ENCODE measurements at regions not wholly inside any gene's neighbourhood (a gene's known extent, or its start where the extent isn't known, plus 50 kb on each side); places are given as distances from the start of the nearest gene placed in this dataset.

DNA sequence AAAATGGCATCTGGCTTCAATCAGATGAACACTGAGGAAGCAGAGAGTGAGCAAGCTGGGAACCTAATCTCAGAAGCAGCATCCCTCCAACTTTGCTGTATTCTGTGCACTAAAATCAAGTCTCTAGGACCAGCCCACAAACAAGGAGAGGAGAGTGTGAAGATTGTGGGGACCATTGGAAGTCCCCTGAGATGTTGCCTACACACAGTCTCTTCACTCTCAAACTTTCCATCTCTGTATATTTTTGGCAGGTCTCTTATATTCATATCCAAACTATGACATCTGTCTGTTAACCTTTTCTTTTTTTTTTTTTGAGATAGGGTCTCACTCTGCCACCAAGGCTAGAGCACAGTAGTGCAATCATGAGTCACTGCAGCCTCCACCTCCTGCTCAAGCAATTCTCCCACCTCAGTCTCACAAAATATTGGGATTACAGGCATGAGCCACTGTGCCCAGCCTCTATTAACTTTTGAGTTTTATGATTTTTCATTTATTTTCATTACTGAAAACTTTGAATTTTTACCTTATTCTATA, 1096.4 kb downstream of the TBC1D22A start:
- DNase-seq (ENCODE audit: low read depth, low spot score), result no peak

- no peak for DNase-seq (ENCODE audit: low read depth, low spot score)
Observed at GRCh38 chr22:47854680-47855079, 1092.2 kb downstream of the TBC1D22A start.

DNA sequence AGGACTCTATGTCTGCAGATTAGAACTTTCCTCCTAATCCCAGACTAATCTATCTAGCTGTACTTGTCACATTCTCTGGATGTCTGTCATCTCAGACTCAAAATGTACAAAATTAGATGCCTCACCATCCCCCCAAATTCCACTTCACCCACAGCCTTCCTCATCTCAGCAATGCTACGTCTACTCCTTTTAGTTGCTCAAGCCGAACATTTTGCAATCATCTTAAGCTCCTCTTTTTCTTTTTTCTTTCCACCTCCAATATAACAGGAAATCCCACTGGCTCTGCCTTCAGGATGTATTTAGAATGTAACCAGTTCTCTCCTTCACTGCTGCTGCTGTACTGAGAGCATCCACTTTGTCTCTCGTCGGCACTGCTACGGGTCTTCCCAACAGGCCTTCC, 1091.8 kb downstream of the TBC1D22A start:
- DNase-seq (ENCODE audit: low read depth, low spot score), result no peak

GRCh38 chr22:47853750-47854149, 1091.3 kb downstream of the TBC1D22A start:
- no peak for DNase-seq (ENCODE audit: low read depth, low spot score)

GRCh38 chr22:47851586-47851985, 1089.1 kb downstream of the TBC1D22A start:
- no peak for DNase-seq (ENCODE audit: low read depth, low spot score)

DNA sequence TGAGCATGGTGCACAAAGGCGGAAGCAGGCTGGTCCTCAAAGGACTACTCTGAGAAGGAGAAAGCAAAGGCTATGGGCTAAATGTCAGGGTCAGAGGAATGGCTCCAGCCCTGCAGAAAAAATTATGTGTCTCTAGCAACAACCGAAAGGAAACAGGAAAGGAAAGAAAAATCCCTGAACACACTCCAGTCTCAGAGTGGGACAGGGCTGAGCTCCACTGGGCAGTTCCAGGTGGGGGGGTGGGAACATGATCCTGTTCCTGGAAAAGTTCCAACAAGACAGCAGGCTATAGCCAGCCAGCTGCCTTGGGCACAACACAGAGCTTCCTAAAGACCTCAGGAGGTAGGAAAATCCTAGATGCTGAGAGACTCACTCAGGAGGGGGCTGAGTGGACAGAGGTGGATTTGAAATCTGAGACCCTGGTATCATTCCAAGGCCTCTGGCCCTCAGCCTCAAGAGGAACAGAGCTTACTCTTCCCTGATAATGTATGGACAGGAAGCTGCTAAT, 1088.2 kb downstream of the TBC1D22A start:
- DNase-seq (ENCODE audit: low read depth, low spot score), result peak; percentile 9

- DNase-seq (ENCODE audit: low read depth, low spot score), result no peak
Observed at GRCh38 chr22:47849576-47849975, 1087.1 kb downstream of the TBC1D22A start.

GRCh38 chr22:47848184-47848920, 1085.9 kb downstream of the TBC1D22A start:
- DNase-seq (ENCODE audit: low read depth, low spot score), result no peak

DNA sequence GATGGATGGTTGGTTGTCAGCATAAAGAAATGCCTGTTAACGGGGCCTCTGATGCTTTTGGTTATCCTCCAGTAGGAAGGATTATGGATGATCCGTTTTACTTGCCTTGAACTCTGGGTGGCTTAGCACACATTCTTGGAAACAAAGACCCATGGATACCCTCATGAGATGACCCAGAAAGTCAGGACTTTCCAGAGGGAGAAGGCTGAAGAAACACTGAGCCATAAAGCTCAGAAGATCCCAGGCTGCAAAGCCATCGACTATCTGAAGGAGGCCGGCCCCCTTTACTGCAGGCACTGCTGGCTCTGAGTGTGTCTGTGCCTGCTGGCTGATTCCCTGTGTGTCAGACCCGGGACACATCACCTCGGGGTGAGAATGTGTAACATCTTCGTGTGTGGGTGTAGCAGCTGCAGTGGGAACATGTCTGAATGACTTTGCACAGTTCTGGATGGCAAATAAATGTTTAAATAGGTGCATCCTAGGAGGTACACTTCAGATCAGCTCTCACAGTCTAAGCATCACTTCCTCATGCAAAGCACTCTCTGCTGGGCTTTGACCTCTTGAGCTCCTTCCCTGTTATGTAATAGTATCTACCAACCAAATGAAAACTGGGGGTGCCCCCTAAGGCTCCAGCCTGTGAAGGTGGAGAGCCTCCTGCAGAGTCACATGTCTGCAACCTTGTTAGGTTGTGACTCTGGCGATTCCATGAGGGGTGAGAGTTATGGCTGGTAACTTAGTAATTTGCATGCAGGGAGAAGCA, 1084.9 kb downstream of the TBC1D22A start:
- DNase-seq (ENCODE audit: low read depth, low spot score), result no peak

GRCh38 chr22:47846206-47846605, 1083.8 kb downstream of the TBC1D22A start:
- DNase-seq (ENCODE audit: low read depth, low spot score), result no peak

- DNase-seq (ENCODE audit: low read depth, low spot score), result no peak
Observed at GRCh38 chr22:47842119-47842518, 1079.7 kb downstream of the TBC1D22A start.

- no peak for DNase-seq (ENCODE audit: low read depth, low spot score)
Observed at GRCh38 chr22:47841156-47841555, 1078.7 kb downstream of the TBC1D22A start.

DNA sequence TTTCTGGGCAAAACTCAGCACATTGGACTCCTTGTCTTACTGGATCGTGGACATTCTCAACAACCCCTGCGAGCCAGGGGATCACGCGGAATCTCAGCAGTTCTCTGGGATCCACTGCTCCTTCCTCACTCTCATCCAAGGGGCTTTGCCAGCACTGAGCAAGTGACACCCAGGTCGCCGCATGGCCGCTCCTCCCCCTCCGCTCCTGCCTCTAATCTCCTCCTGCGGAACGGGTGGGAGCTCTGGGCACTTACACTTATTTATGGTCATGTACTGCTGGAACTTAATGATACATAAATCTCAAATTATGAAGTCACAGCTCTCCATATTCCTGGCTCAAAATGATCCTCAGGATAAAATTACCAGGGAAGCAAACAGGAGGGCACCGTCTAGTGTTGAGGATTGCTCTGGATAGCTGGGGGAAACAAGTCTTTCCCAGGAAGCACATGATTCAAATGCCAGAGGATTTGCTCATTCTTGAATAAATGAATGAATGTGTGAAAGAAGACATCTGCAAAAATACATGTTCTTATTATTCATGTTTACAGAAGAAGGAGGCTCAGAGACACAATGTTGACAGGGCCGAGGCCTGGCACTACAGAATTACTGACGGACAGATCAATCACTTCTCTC, 1077.3 kb downstream of the TBC1D22A start:
- DNase-seq (ENCODE audit: low read depth, low spot score), result no peak

DNA sequence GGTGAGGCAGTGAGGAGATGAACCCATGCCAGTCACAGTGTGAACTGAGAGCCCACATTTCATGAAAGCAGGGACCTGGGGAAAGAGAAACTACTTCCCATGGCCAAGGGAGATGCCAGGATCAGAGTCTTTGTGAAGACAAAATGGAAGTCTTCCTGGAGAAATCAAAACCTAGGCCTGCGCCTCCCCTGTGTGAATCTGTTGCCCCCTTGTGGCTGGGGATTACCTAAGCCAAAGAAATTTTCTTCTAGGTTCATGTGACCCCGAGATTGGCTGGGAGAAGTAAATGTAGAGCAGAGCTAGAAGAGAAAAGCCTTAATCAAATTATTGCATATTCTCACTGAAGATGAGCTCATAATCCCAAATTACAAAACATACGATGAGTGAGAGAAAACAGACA, 1075.3 kb downstream of the TBC1D22A start:
- no peak for DNase-seq (ENCODE audit: low read depth, low spot score)

DNA sequence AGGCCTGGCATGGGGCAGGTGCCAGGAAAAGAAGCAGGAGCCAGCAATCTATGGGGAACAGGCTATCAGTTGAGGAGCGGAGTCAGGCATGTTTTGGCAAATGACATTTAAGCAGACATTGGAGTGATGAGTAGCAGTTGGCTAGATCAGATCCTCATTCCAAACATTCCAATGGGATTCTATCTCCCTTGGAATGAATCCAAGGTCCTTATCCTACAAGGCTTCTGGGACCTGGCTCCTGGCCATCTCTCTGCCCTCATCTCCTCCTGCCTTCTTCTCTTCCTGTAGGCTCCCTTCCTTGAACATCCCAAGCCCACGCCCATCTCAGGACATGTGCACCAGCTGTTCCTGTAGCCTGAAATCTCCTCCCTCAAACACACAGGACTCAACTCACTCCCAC, 1074.5 kb downstream of the TBC1D22A start:
- DNase-seq (ENCODE audit: low read depth, low spot score), result no peak

- peak; percentile 24 for DNase-seq (ENCODE audit: low read depth, low spot score)
Observed at GRCh38 chr22:47835726-47836125, 1073.3 kb downstream of the TBC1D22A start.

DNA sequence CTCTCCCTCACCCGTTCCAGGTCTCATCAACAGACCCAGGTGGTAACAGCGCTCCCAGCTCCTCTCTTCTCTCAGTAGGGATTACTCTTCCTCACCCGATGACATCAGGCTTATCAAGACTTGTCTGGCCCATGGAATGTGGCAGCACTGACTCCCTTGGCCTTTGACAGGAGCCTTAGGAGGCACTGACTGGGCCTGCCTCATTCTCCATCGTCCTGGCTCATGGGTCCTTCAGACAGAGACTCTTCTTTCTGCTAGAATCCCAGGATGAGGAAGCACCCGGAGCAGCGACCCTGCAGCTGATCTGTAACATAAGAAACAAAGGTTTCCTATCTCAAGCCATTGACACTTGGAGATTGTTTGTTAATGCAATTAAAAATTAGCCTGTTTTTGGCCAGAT, 1063.6 kb downstream of the TBC1D22A start:
- DNase-seq (ENCODE audit: low read depth, low spot score), result no peak

GRCh38 chr22:47822422-47822821, 1060.0 kb downstream of the TBC1D22A start:
- DNase-seq (ENCODE audit: low read depth, low spot score), result no peak

DNA sequence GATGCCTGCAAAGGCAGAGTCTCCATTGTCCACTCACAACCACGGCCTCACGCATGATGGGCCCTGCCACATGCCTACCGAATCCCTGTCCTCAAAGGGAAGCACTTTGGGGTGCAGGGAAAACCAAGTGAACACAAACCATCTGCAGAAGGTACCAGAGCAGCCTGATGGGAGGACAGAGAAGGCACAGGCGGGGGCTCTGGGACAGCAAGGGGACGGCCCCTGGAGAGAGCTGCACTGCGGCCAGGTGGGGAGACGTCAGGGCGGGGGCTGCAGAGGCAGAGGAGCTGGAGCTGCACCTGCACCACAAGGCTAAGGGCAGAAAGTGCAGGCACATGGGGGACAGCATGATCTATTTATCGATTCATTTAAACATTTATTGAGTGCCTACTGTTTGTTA, 1056.0 kb downstream of the TBC1D22A start:
- no peak for DNase-seq (ENCODE audit: low read depth, low spot score)

DNA sequence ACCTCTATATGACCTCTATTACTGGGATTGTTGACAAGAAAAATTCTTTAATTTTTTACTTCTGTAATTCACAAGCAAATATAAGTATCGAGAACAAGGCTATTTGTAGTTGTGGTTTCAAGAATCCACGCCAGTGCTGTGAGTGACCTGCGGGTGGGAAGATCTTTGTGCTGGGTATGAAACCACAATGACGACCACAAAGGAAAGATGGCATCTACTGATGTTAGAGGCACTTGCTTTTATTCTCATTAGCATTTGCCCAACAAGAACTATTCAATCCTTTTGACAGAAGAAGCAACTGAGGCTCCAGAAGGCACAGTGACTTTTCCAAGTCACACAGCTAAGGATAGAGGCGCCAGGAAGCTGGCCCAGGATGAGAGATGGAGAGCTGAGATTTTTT, 1054.9 kb downstream of the TBC1D22A start:
- DNase-seq (ENCODE audit: low read depth, low spot score), result no peak

- no peak for DNase-seq (ENCODE audit: low read depth, low spot score)
Observed at GRCh38 chr22:47816863-47817210, 1054.4 kb downstream of the TBC1D22A start.

DNA sequence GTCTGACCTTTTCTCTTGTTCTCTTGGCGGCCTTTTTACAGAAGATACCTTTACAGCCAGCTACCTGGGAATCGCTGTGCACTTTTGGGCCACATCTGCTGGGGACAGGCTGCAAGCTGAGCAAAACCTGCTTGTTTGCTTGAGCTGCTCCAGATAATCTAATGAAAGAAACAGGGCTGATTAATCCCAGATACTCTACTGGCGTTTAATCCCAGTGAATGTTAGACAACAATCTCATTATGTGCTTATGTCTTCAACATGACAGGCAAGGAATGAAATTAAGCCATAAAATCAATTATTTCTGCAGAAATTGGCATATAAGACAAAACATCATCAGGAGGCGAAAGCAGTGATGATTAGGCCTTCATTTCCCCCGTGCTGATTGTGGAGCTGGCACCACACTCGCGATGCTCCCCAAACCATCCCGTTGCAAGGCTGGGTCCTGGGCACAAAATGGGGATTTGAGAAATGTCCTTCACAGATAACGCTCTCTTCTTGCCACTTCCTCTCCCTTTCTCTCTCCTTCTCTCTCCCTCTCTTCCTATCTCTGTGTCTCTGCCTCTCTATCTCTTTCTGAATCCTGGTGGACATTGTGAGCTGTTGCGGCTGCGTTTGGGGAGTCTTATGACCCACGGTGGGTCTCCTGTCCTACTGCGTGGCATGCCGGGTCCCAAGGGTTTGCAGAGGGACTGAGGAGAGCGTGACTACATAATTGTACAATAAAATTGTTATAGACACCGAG, 1053.8 kb downstream of the TBC1D22A start:
- DNase-seq (ENCODE audit: low read depth, low spot score), result no peak
